HCT116 (cell line): ENCODE measurements at regions not wholly inside any gene's neighbourhood (a gene's known extent, or its start where the extent isn't known, plus 50 kb on each side); places are given as distances from the start of the nearest gene placed in this dataset.

ENCODE experiments used
- ATAC-seq: fragments of 200-7000 bp; cut with Tn5 transposase; 2 replicates; pipeline ENCODE4 v1.9.1; 2020; ENCODE audit warnings: mild to moderate bottlenecking, moderate library complexity
- BruUV-seq: library from RNA; stranded (reverse); fragments of 400-500 nt; replicated peaks from 2 replicates; lab custom pipeline; 2021; lab: Mats Ljungman, UMichigan
- CTCF ChIA-PET: fragments of 300-600 bp; sonication (Branson Sonifier 250); formaldehyde crosslinking; loops from one replicate; lab custom pipeline; 2021; ENCODE audit warnings: antibody characterized with exemption; lab: Charles Lee
- POLR2A ChIA-PET: fragments of 300-600, 350-600 bp; sonication (Branson Sonifier 250); formaldehyde crosslinking; loops from one replicate; lab custom pipeline; 2021; ENCODE audit warnings: antibody characterized with exemption; lab: Charles Lee
- RAD21 ChIA-PET, 2 experiments: fragments of 300-600 bp; sonication (Branson Sonifier 250); formaldehyde crosslinking; loops; one replicate each; lab custom pipeline; 2023; ENCODE audit warnings: low total read pairs in 2 of 2; ENCODE audit not compliant: uncharacterized antibody in 2 of 2, unreplicated experiment in 2 of 2, low non-redundant PET in 1 of 2; lab: Charles Lee
- DNase-seq: peaks from one replicate; pipeline ENCODE4 v3.0.0-alpha.2; 2010; ENCODE audit warnings: low read depth, low spot score
- H2AFZ ChIP-seq: fragments of 200-600 bp; shearing (Covaris generic), sonication (generic); 2 replicates; pipeline ENCODE4 v1.6.1; 2017; ENCODE audit warnings: low read depth, mixed run types, mixed read lengths, antibody characterized with exemption, low read length; ENCODE audit not compliant: poor library complexity, severe bottlenecking
- H3K27ac ChIP-seq: 2 replicates; pipeline ENCODE4 v1.5.1; 2012; ENCODE audit warnings: low read depth, low read length
- H3K27me3 ChIP-seq: fragments of 200-600 bp; sonication (generic); 2 replicates; pipeline ENCODE4 v1.6.1; 2016; ENCODE audit warnings: mixed run types, low read length, mixed read lengths; ENCODE audit not compliant: insufficient read depth
- H3K36me3 ChIP-seq, 2 experiments: fragments of 200-500 bp in 1 of 2; fragments of 200-600 bp in 1 of 2; sonication (Bioruptor generic) in 1 of 2; sonication (generic) in 1 of 2; 2 replicates each; pipeline versions ENCODE4 v1.5.1 to v1.6.1; 2014 to 2016; ENCODE audit warnings: low read length in 2 of 2, inconsistent platforms in 1 of 2, mixed read lengths in 1 of 2, mixed run types in 1 of 2; ENCODE audit not compliant: insufficient read depth in 2 of 2, control insufficient read depth in 1 of 2
- H3K4me1 ChIP-seq, 2 experiments: fragments of 200-600 bp in 1 of 2; sonication (generic) in 1 of 2; 2 replicates each; pipeline versions ENCODE4 v1.5.1 to v1.6.1; 2012 to 2017; ENCODE audit warnings: low read length in 2 of 2, inconsistent platforms in 1 of 2, mild to moderate bottlenecking in 1 of 2, mixed read lengths in 1 of 2, mixed run types in 1 of 2, moderate library complexity in 1 of 2; ENCODE audit not compliant: insufficient read depth in 2 of 2, control insufficient read depth in 1 of 2
- H3K4me2 ChIP-seq: fragments of 200-600 bp; sonication (generic); 2 replicates; pipeline ENCODE4 v1.6.1; 2017; ENCODE audit warnings: mixed run types, low read length, mixed read lengths
- H3K4me3 ChIP-seq, 2 experiments: fragments of 200-600 bp in 1 of 2; sonication (generic) in 1 of 2; replicated peaks in 1 of 2; 2 replicates each; pipeline ENCODE4 v1.5.1; 2011 to 2016; ENCODE audit warnings: low read length in 2 of 2, control low read depth in 1 of 2, low read depth in 1 of 2, mild to moderate bottlenecking in 1 of 2, mixed read lengths in 1 of 2, mixed run types in 1 of 2
- H3K79me2 ChIP-seq: fragments of 200-600 bp; sonication (generic); 2 replicates; pipeline ENCODE4 v1.6.1; 2017; ENCODE audit warnings: mild to moderate bottlenecking, mixed run types, low read length, moderate library complexity, mixed read lengths; ENCODE audit not compliant: insufficient read depth
- H3K9ac ChIP-seq: fragments of 200-600 bp; sonication (generic); 2 replicates; pipeline ENCODE4 v1.6.1; 2016; ENCODE audit warnings: low read length, mixed read lengths
- H3K9me2 ChIP-seq: fragments of 200-600 bp; sonication (generic), shearing (Covaris generic); 2 replicates; pipeline ENCODE4 v1.6.1; 2017; ENCODE audit warnings: mixed run types, mild to moderate bottlenecking, moderate library complexity; ENCODE audit not compliant: insufficient read depth
- H3K9me3 ChIP-seq, 2 experiments: fragments of 200-500 bp in 1 of 2; fragments of 200-600 bp in 1 of 2; sonication (Bioruptor generic) in 1 of 2; sonication (generic) in 1 of 2; 2 replicates each; pipeline ENCODE4 v1.6.1; 2014 to 2017; ENCODE audit warnings: low read length in 2 of 2, mixed read lengths in 2 of 2, inconsistent platforms in 1 of 2, low read depth in 1 of 2, mild to moderate bottlenecking in 1 of 2, mixed run types in 1 of 2, moderate library complexity in 1 of 2; ENCODE audit not compliant: control insufficient read depth in 1 of 2, insufficient read depth in 1 of 2
- H4K20me1 ChIP-seq: fragments of 200-600 bp; sonication (generic), shearing (Covaris generic); 2 replicates; pipeline ENCODE4 v1.6.1; 2017; ENCODE audit warnings: mixed run types, mild to moderate bottlenecking, moderate library complexity; ENCODE audit not compliant: insufficient read depth
- ATF3 ChIP-seq: IDR thresholded peaks from 2 replicates; pipeline ENCODE4 v1.6.1; 2012
- CBX3 ChIP-seq: IDR thresholded peaks from 2 replicates; pipeline ENCODE4 v1.6.1; 2012; ENCODE audit warnings: low read depth
- CTCF ChIP-seq, 3 experiments: fragments of 200-600 bp in 1 of 3; sonication (generic) in 1 of 3; IDR thresholded peaks in 2 of 3; conservative IDR thresholded peaks in 1 of 3; 2 replicates each; pipeline ENCODE4 v1.5.1; 2012 to 2017; ENCODE audit warnings: low read depth in 2 of 3, low read length in 2 of 3, antibody characterized with exemption in 1 of 3, borderline replicate concordance in 1 of 3, control low read depth in 1 of 3, mild to moderate bottlenecking in 1 of 3, mixed read lengths in 1 of 3, mixed run types in 1 of 3, moderate library complexity in 1 of 3; ENCODE audit not compliant: insufficient read depth in 1 of 3
- EGR1 ChIP-seq: IDR thresholded peaks from 2 replicates; pipeline ENCODE4 v1.6.1; 2012; ENCODE audit warnings: low read depth
- EZH2phosphoT487 ChIP-seq: fragments of 200-600 bp; IDR thresholded peaks from 2 replicates; pipeline ENCODE4 v1.6.1; 2018; ENCODE audit warnings: antibody characterized with exemption, borderline replicate concordance
- FOSL1 ChIP-seq: IDR thresholded peaks from 2 replicates; pipeline ENCODE4 v1.6.1; 2012; ENCODE audit warnings: low read depth
- MAX ChIP-seq: IDR thresholded peaks from 2 replicates; pipeline ENCODE4 v1.6.1; 2012
- POLR2A ChIP-seq: IDR thresholded peaks from 2 replicates; pipeline ENCODE4 v1.7.0; 2011; ENCODE audit warnings: borderline replicate concordance; ENCODE audit not compliant: insufficient read depth, insufficient read length; ENCODE audit errors: extremely low read depth
- POLR2AphosphoS5 ChIP-seq: IDR thresholded peaks from 2 replicates; pipeline ENCODE4 v1.6.1; 2011; ENCODE audit warnings: mild to moderate bottlenecking, low read depth, low read length, moderate library complexity
- RAD21 ChIP-seq: IDR thresholded peaks from 2 replicates; pipeline ENCODE4 v1.6.1; 2012; ENCODE audit warnings: low read depth, mild to moderate bottlenecking
- SP1 ChIP-seq: IDR thresholded peaks from 2 replicates; pipeline ENCODE4 v1.6.1; 2012; ENCODE audit warnings: low read depth
- YY1 ChIP-seq: IDR thresholded peaks from 2 replicates; pipeline ENCODE4 v1.6.1; 2011; ENCODE audit warnings: low read length, low read depth, moderate library complexity, mild to moderate bottlenecking; ENCODE audit not compliant: insufficient replicate concordance; ENCODE audit errors: extremely low read depth
- ZFX ChIP-seq: fragments of 450-650 bp; IDR thresholded peaks from 2 replicates; pipeline ENCODE4 v1.6.1; 2017
- ZNF274 ChIP-seq: fragments of 200-500 bp; sonication (Bioruptor generic); IDR thresholded peaks from 2 replicates; pipeline ENCODE4 v1.6.1; 2014; ENCODE audit warnings: mild to moderate bottlenecking, low read depth, low read length, inconsistent platforms
- intact Hi-C: fragments of 100-400 bp; cut with micrococcal nuclease; formaldehyde crosslinking; loops from 2 replicates; pipeline ENCODE4 v1.10.0; 2022

GRCh38 chr20:50308166-50308512, 117.5 kb downstream of the CEBPB start:
- ATAC-seq, result no peak
- Histone ChIP-seq H3K27ac (peak overlapping the region; percentile 30; the same call in 1 of the 2 replicates), H2AFZ (no peak overlapping the region), H3K4me1 (peaks cover 29 to 59% of the 10 kb centered on the region in 2 experiments), H3K9me2 (no peaks in the 10 kb centered on the region)
- ChIA-PET CTCF (no interaction called here), POLR2A (no interaction called here)
- BruUV-seq, result TSS peak; percentile 97
- TF ChIP-seq EGR1, result no peak
- no peak for TF ChIP-seq POLR2AphosphoS5
- peak; percentile 25; the same call in 1 of the 2 replicates for TF ChIP-seq MAX
- TF ChIP-seq, all 23 proteins: peak for 1
- Histone ChIP-seq H3K9ac (peak overlapping the region; percentile 66), H3K79me2 (no peaks in the 10 kb centered on the region), H3K4me2 (peak overlapping the region; percentile 86), H3K9me3 (no peaks in the 10 kb centered on the region), H3K4me3 (peak overlapping the region; percentile 56 to 59), H3K27me3 (no peaks in the 10 kb centered on the region), H3K36me3 (no peaks in the 10 kb centered on the region), H4K20me1 (no peaks in the 10 kb centered on the region)
- no peak for DNase-seq
- intact Hi-C loops, result no loop called here
- RAD21 ChIA-PET, result no interaction called here

DNA sequence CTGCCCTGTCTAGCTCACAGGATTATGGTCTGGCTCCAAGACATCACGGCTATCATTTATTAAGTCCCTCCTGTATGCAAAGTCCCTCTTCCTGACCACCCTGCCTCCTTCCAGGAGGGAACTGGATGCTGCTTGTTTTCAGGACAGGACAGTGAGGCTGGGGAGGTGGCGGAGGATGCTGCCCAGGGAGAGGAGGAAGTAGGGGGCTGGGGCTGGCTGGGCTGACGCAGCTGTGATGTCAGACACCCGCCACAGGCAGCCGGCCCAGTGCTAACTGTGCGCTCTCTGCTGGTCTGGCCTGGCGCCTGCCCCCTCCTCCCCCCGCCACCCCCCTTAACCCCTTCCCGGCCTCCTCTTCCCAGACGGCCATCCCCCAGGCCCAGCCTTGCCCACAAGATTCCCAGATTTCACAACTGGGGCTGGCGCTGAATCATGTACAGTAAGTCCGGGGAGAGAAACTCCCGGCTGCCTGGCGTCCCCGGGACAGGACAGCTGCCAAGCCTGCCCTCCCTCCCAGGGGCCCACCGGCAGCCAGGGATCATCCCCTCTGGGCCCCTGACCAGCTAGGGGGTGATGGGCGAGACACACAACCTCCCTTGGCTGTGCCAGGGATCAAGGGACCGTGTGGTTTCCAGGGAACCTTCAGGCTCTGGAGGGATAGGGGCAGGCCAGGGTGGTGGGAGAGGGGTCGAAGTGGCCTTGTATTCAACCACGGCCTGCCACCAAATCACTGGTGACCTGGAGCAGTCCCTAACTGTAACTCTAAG, 118.1 kb downstream of the CEBPB start:
- Histone ChIP-seq H3K4me1 (peaks cover 31 to 63% of the 10 kb centered on the region in 2 experiments), H3K9me2 (no peaks in the 10 kb centered on the region), H2AFZ (no peak overlapping the region), H3K27me3 (no peaks in the 10 kb centered on the region), H3K36me3 (no peaks in the 10 kb centered on the region), H3K9me3 (no peaks in the 10 kb centered on the region), H4K20me1 (no peaks in the 10 kb centered on the region), H3K9ac (peak overlapping the region; percentile 66), H3K4me3 (peak overlapping the region; percentile 56 to 59), H3K79me2 (no peaks in the 10 kb centered on the region), H3K4me2 (peak overlapping the region; percentile 86), H3K27ac (peak overlapping the region; percentile 68)
- ATAC-seq, result peak; percentile 93
- TSS peak; percentile 73 for BruUV-seq
- ChIA-PET POLR2A (interaction anchor here (1.2 kb wide), 1 partner anchor 23 kb away, joined by 3 read pairs; no protein-coding TSS in a partner anchor), RAD21 (no interaction called here), CTCF (no interaction called here)
- peak; percentile 42 for DNase-seq
- intact Hi-C loops, result no loop called here
- TF ChIP-seq ZNF274, result no peak
- TF ChIP-seq POLR2AphosphoS5, result peak; percentile 63; the same call in 1 of the 2 replicates
- TF ChIP-seq ZFX, result 0 out of 2 replicates have a peak, but pooled peaks have one; percentile 20
- 0 out of 2 replicates have a peak, but pooled peaks have one; percentile 5 for TF ChIP-seq MAX
- peak; percentile 56 for TF ChIP-seq POLR2A
- TF ChIP-seq YY1, result no peak
- no peak for TF ChIP-seq CBX3
- TF ChIP-seq EGR1, result no peak
- no peak; the same call in 1 of the 2 replicates for TF ChIP-seq SP1
- no peak for TF ChIP-seq EZH2phosphoT487
- peak; percentile 24; the same call in 1 of the 2 replicates for TF ChIP-seq RAD21
- no peak for TF ChIP-seq ATF3
- TF ChIP-seq CTCF (IDR thresholded peaks at IDR 0.05 in 2 of 3, conservative IDR thresholded peaks at IDR 0.05 in 1 of 3; ENCODE audit: borderline replicate concordance in 1 of 3, insufficient read depth in 1 of 3, low read depth in 2 of 3, low read length in 2 of 3), result no peak
- TF ChIP-seq FOSL1, result no peak
